Hepatocyte (in vitro differentiated cells): ENCODE measurements at regions not wholly inside any gene's neighbourhood (a gene's known extent, or its start where the extent isn't known, plus 50 kb on each side); places are given as distances from the start of the nearest gene placed in this dataset.

Source experiments
- CTCF ChIP-seq: fragments of 200-600 bp; sonication (generic); IDR thresholded peaks from 2 replicates; pipeline ENCODE4 v1.5.1; 2016; ENCODE audit warnings: antibody characterized with exemption, mild to moderate bottlenecking; ENCODE audit not compliant: poor library complexity
- EZH2 ChIP-seq: fragments of 200-600 bp; sonication (generic); IDR thresholded peaks from 2 replicates; pipeline ENCODE4 v1.6.1; 2016; ENCODE audit warnings: antibody characterized with exemption, mild to moderate bottlenecking, borderline replicate concordance
- EZH2phosphoT487 ChIP-seq: fragments of 200-600 bp; sonication (generic); IDR thresholded peaks from one replicate; pipeline ENCODE4 v1.6.1; 2018; ENCODE audit warnings: antibody characterized with exemption, mild to moderate bottlenecking, low read depth, moderate library complexity; ENCODE audit not compliant: unreplicated experiment, severe bottlenecking

- no peak for TF ChIP-seq EZH2phosphoT487
- TF ChIP-seq CTCF, result no peak
- TF ChIP-seq EZH2, result no peak
Measured at GRCh38 chr7:152556013-152556755, 119.8 kb downstream of the XRCC2 start.
